A549 (cell line): ENCODE measurements at regions not wholly inside any gene's neighbourhood (a gene's known extent, or its start where the extent isn't known, plus 50 kb on each side); places are given as distances from the start of the nearest gene placed in this dataset.

Experiments
- ATAC-seq, 2 experiments: fragments of 200-7000 bp in 1 of 2; fragments of >200 bp in 1 of 2; cut with Nextera tagmentation in 1 of 2; cut with Tn5 transposase in 1 of 2; 3 replicates each; pipeline versions ENCODE4 v1.8.0 to v1.9.1; 2018 to 2020; ENCODE audit warnings: mild to moderate bottlenecking in 1 of 2, moderate library complexity in 1 of 2
- CTCF ChIA-PET: fragments of 300-600 bp; sonication (Branson Sonifier 250); formaldehyde crosslinking; extraction: SDS; loops from one replicate; lab custom pipeline; 2021; ENCODE audit warnings: antibody characterized with exemption, inconsistent platforms; lab: Yijun Ruan, JAX
- POLR2A ChIA-PET: fragments of 350-600 bp; formaldehyde crosslinking; extraction: SDS; loops from one replicate; lab custom pipeline; 2021; ENCODE audit warnings: antibody characterized with exemption, inconsistent platforms; lab: Yijun Ruan, JAX
- DNase-seq, 2 experiments: peaks; one replicate each; pipeline versions ENCODE4 v3.0.0 to v3.0.0-alpha.2; 2011 to 2016; ENCODE audit warnings: low read depth in 1 of 2, low spot score in 1 of 2
- FAIRE-seq: peaks from 2 replicates; lab custom pipeline; 2011; peaks lifted over from hg19 to GRCh38; lab: Jason Lieb, UNC
- H3K27ac ChIP-seq, 2 experiments: fragments of >200 bp; sonication (Bioruptor Twin); formaldehyde crosslinking; 3 replicates each; pipeline ENCODE4 v1.5.1; 2016 to 2017
- H3K4me1 ChIP-seq: fragments of >200 bp; sonication (Bioruptor Twin); formaldehyde crosslinking; 3 replicates; pipeline ENCODE4 v1.6.1; 2016
- H3K4me2 ChIP-seq: fragments of >200 bp; sonication (Bioruptor Twin); formaldehyde crosslinking; 3 replicates; pipeline ENCODE4 v1.6.1; 2016
- H3K4me3 ChIP-seq: fragments of >200 bp; sonication (Bioruptor Twin); formaldehyde crosslinking; 3 replicates; pipeline ENCODE4 v1.5.1; 2016
- H3K9me3 ChIP-seq: fragments of >200 bp; sonication (Bioruptor Twin); formaldehyde crosslinking; 3 replicates; pipeline ENCODE4 v1.6.1; 2016
- ATOH8 ChIP-seq: fragments of 250-450 bp; sonication (Bioruptor Pico); IDR thresholded peaks from 2 replicates; pipeline ENCODE4 v1.5.0; 2020; ENCODE audit warnings: low read depth, mild to moderate bottlenecking, moderate library complexity
- BCL3 ChIP-seq: fragments of >200 bp; sonication (Bioruptor Twin); formaldehyde crosslinking; IDR thresholded peaks from 3 replicates; pipeline ENCODE4 v1.6.1; 2016
- BHLHE40 ChIP-seq: IDR thresholded peaks from 2 replicates; pipeline ENCODE4 v1.6.1; 2012; ENCODE audit warnings: low read depth, low read length, inconsistent platforms
- CBX8 ChIP-seq: fragments of 200-600 bp; sonication (generic); IDR thresholded peaks from 2 replicates; pipeline ENCODE4 v1.6.1; 2016
- CEBPB ChIP-seq, 2 experiments: fragments of >200 bp in 1 of 2; sonication (Bioruptor Twin) in 1 of 2; formaldehyde crosslinking in 1 of 2; IDR thresholded peaks; 2 replicates each; pipeline ENCODE4 v1.6.1; 2012 to 2016
- CHD2 ChIP-seq: fragments of 150-350 bp; IDR thresholded peaks from 2 replicates; pipeline ENCODE4 v1.6.1; 2014; ENCODE audit warnings: low read length; ENCODE audit not compliant: partially characterized antibody
- CTCF ChIP-seq: fragments of >200 bp; sonication (Bioruptor Twin); formaldehyde crosslinking; IDR thresholded peaks from 3 replicates; pipeline ENCODE4 v1.5.1; 2016
- E2F6 ChIP-seq: IDR thresholded peaks from 2 replicates; pipeline ENCODE4 v1.6.1; 2012; ENCODE audit warnings: low read depth, borderline replicate concordance
- ESRRA ChIP-seq: fragments of 150-350 bp; IDR thresholded peaks from 2 replicates; pipeline ENCODE4 v1.6.1; 2014; ENCODE audit warnings: mild to moderate bottlenecking, low read length, borderline replicate concordance
- HMGXB4 ChIP-seq: fragments of 250-450 bp; sonication (Bioruptor Pico); IDR thresholded peaks from 2 replicates; pipeline ENCODE4 v1.5.0; 2021; ENCODE audit warnings: mild to moderate bottlenecking, moderate library complexity, borderline replicate concordance
- HOXA7 ChIP-seq: fragments of 250-450 bp; sonication (Bioruptor Pico); IDR thresholded peaks from 2 replicates; pipeline ENCODE4 v1.5.0; 2020; ENCODE audit warnings: mild to moderate bottlenecking, moderate library complexity
- JUN ChIP-seq, 2 experiments: fragments of >200 bp; sonication (Bioruptor Twin); formaldehyde crosslinking; IDR thresholded peaks; 2 replicates in 1 of 2; 3 replicates in 1 of 2; pipeline ENCODE4 v1.6.1; 2016 to 2017
- KDM1A ChIP-seq: fragments of 200-600 bp; sonication (generic); IDR thresholded peaks from 2 replicates; pipeline ENCODE4 v1.6.1; 2016; ENCODE audit warnings: low read depth, mild to moderate bottlenecking
- KDM5A ChIP-seq: fragments of 200-600 bp; sonication (generic); IDR thresholded peaks from 2 replicates; pipeline ENCODE4 v1.6.1; 2016; ENCODE audit warnings: antibody characterized with exemption, mild to moderate bottlenecking
- MYC ChIP-seq: IDR thresholded peaks from 2 replicates; pipeline ENCODE4 v1.6.1; 2012; ENCODE audit warnings: mild to moderate bottlenecking, inconsistent platforms, low read length, improper control_type of control experiment, borderline replicate concordance
- NFE2L2 ChIP-seq: fragments of 150-350 bp; conservative IDR thresholded peaks from 2 replicates; pipeline ENCODE4 v1.6.1; 2014; ENCODE audit warnings: low read length
- NPAS2 ChIP-seq: fragments of 250-450 bp; sonication (Bioruptor Pico); IDR thresholded peaks from 2 replicates; pipeline ENCODE4 v1.8.0; 2022; ENCODE audit warnings: mild to moderate bottlenecking, moderate library complexity, borderline replicate concordance
- NR3C1 ChIP-seq: fragments of >200 bp; sonication (Bioruptor Twin); formaldehyde crosslinking; IDR thresholded peaks from 3 replicates; pipeline ENCODE4 v1.6.1; 2017
- PBX3 ChIP-seq: IDR thresholded peaks from 2 replicates; pipeline ENCODE4 v1.6.1; 2012
- PHF8 ChIP-seq: fragments of 200-600 bp; sonication (generic); IDR thresholded peaks from 2 replicates; pipeline ENCODE4 v1.6.1; 2016; ENCODE audit warnings: low read depth, mild to moderate bottlenecking, antibody characterized with exemption, moderate library complexity, borderline replicate concordance
- RAD21 ChIP-seq, 2 experiments: fragments of >200 bp in 1 of 2; sonication (Bioruptor Twin) in 1 of 2; formaldehyde crosslinking in 1 of 2; IDR thresholded peaks in 1 of 2; conservative IDR thresholded peaks in 1 of 2; 2 replicates in 1 of 2; 3 replicates in 1 of 2; pipeline ENCODE4 v1.6.1; 2012 to 2018; ENCODE audit warnings: inconsistent platforms in 1 of 2
- RARB ChIP-seq: fragments of 250-450 bp; sonication (Bioruptor Pico); IDR thresholded peaks from 2 replicates; pipeline ENCODE4 v1.8.0; 2021; ENCODE audit warnings: mild to moderate bottlenecking, moderate library complexity
- REST ChIP-seq: fragments of 200-600 bp; sonication (generic); IDR thresholded peaks from 2 replicates; pipeline ENCODE4 v1.6.1; 2016; ENCODE audit warnings: antibody characterized with exemption, mild to moderate bottlenecking, moderate library complexity
- TFCP2L1 ChIP-seq: fragments of 250-450 bp; sonication (Bioruptor Pico); IDR thresholded peaks from 2 replicates; pipeline ENCODE4 v1.5.0; 2021; ENCODE audit warnings: mild to moderate bottlenecking
- ZSCAN20 ChIP-seq: fragments of 250-450 bp; sonication (Bioruptor Pico); IDR thresholded peaks from 2 replicates; pipeline ENCODE4 v1.8.0; 2022; ENCODE audit warnings: mild to moderate bottlenecking, moderate library complexity
- WGBS: methylation state at CpG from one replicate; pipeline ENCODE4 v1.1.6; 2017; ENCODE audit errors: missing lambda C conversion rate; 5-methylcytosine and 5-hydroxymethylcytosine counted together

GRCh38 chr4:62457356-62457755, 1257.2 kb downstream of the ADGRL3 start:
- H3K4me3 ChIP-seq: no peak overlapping the region
- CTCF ChIA-PET: no interaction called here
- WGBS: 4% methylated on average over 5 of the region's 5 CpGs
- H3K4me1 ChIP-seq: no peaks in the 10 kb centered on the region
- DNase-seq (no peak), ATAC-seq (no peak)
- no peak for TF ChIP-seq KDM5A
- TF ChIP-seq HMGXB4 (CRISPR knock-in tag): no peak
- TF ChIP-seq KDM1A: no peak
- no peak for TF ChIP-seq JUN (IDR thresholded peaks at IDR 0.05)
- no peak for TF ChIP-seq RAD21 (conservative IDR thresholded peaks at IDR 0.05 in 1 of 2, IDR thresholded peaks at IDR 0.05 in 1 of 2)
- TF ChIP-seq HOXA7 (CRISPR knock-in tag): no peak
- TF ChIP-seq NPAS2 (CRISPR knock-in tag): no peak
- no peak for TF ChIP-seq CHD2
- TF ChIP-seq, all 56 proteins: peak for 0
- Histone ChIP-seq H3K9me3 (no peaks in the 10 kb centered on the region), H3K4me2 (no peak overlapping the region), H3K27ac (no peak overlapping the region)
- POLR2A ChIA-PET: no interaction called here
- FAIRE-seq: no peak

GRCh38 chr4:62455871-62456270, 1255.7 kb downstream of the ADGRL3 start:
- ChIA-PET CTCF (no interaction called here), POLR2A (no interaction called here)
- ATAC-seq: no peak
- TF ChIP-seq TFCP2L1 (CRISPR knock-in tag): no peak
- TF ChIP-seq PHF8: no peak
- TF ChIP-seq CTCF: no peak
- no peak for TF ChIP-seq ZSCAN20 (CRISPR knock-in tag)
- no peak for TF ChIP-seq RARB
- TF ChIP-seq NR3C1: no peak
- TF ChIP-seq ATOH8 (CRISPR knock-in tag): no peak
- no peak for TF ChIP-seq NFE2L2
- TF ChIP-seq E2F6: no peak
- no peak for TF ChIP-seq CBX8
- TF ChIP-seq PBX3: no peak
- no peak for TF ChIP-seq REST
- TF ChIP-seq JUN (IDR thresholded peaks at IDR 0.05): no peak
- TF ChIP-seq BHLHE40: no peak
- no peak for TF ChIP-seq BCL3
- no peak for TF ChIP-seq HOXA7 (CRISPR knock-in tag)
- no peak for TF ChIP-seq CEBPB (IDR thresholded peaks at IDR 0.05)
- TF ChIP-seq RAD21 (conservative IDR thresholded peaks at IDR 0.05 in 1 of 2, IDR thresholded peaks at IDR 0.05 in 1 of 2): no peak
- no peak for TF ChIP-seq MYC
- TF ChIP-seq ESRRA: no peak
- no peaks in the 10 kb centered on the region for H3K4me1 ChIP-seq
- FAIRE-seq: no peak
- DNase-seq: no peak
- H3K27ac ChIP-seq: no peak overlapping the region
- H3K9me3 ChIP-seq: no peaks in the 10 kb centered on the region
- H3K4me3 ChIP-seq: no peak overlapping the region
- H3K4me2 ChIP-seq: no peak overlapping the region
